NB4 (cell line): ENCODE measurements at regions not wholly inside any gene's neighbourhood (a gene's known extent, or its start where the extent isn't known, plus 50 kb on each side); places are given as distances from the start of the nearest gene placed in this dataset.

ENCODE experiments used
- MAX ChIP-seq: IDR thresholded peaks from 2 replicates; pipeline ENCODE4 v1.6.1; 2011; ENCODE audit warnings: low read depth, low read length
- TF ChIP-seq, protein P1 (sequence below): IDR thresholded peaks from one replicate; pipeline ENCODE4 v1.5.1; 2012; ENCODE audit warnings: low read depth, low read length

DNA sequence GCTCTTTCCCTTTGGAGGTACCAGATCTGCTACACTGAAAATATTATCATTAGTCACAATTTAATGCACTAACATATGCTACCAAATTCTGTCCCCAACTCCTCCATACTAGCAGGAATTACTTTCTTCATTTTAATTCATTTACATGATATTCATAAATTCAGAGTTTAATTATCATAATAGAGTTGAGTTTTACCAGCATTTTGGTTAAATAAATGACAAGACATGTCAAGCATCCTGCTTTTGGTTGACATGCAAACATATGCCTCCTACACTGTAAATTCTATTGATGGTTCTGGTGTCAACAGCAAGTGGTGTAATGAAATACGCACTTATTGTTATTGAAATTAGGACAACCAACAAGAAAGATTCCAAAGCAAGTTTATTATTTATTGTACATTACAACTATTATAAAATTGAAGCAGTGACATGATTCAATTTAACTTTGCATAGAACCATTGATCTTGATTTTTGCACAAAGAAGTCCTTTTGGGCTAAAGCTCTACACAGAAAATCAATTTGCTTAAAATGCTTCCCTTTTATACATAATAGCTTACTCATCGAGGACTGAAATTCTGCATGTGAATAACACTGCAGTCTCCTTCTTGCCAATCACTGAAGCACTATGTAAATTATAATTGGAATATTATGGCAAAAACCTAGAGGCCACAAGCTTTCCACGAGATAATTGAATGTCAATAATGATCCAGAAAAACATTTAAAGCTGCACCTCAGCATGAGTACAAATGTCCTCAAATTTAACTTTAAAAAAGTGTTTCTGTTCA is 728.6 kb upstream of the ADGRL2 start:
- TF ChIP-seq, protein P1, sequence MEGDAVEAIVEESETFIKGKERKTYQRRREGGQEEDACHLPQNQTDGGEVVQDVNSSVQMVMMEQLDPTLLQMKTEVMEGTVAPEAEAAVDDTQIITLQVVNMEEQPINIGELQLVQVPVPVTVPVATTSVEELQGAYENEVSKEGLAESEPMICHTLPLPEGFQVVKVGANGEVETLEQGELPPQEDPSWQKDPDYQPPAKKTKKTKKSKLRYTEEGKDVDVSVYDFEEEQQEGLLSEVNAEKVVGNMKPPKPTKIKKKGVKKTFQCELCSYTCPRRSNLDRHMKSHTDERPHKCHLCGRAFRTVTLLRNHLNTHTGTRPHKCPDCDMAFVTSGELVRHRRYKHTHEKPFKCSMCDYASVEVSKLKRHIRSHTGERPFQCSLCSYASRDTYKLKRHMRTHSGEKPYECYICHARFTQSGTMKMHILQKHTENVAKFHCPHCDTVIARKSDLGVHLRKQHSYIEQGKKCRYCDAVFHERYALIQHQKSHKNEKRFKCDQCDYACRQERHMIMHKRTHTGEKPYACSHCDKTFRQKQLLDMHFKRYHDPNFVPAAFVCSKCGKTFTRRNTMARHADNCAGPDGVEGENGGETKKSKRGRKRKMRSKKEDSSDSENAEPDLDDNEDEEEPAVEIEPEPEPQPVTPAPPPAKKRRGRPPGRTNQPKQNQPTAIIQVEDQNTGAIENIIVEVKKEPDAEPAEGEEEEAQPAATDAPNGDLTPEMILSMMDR = no peak
- no peak for TF ChIP-seq MAX
